ENCODE measurements at regions not wholly inside any gene's neighbourhood (a gene's known extent, or its start where the extent isn't known, plus 50 kb on each side); places are given as distances from the start of the nearest gene placed in this dataset.

DNA sequence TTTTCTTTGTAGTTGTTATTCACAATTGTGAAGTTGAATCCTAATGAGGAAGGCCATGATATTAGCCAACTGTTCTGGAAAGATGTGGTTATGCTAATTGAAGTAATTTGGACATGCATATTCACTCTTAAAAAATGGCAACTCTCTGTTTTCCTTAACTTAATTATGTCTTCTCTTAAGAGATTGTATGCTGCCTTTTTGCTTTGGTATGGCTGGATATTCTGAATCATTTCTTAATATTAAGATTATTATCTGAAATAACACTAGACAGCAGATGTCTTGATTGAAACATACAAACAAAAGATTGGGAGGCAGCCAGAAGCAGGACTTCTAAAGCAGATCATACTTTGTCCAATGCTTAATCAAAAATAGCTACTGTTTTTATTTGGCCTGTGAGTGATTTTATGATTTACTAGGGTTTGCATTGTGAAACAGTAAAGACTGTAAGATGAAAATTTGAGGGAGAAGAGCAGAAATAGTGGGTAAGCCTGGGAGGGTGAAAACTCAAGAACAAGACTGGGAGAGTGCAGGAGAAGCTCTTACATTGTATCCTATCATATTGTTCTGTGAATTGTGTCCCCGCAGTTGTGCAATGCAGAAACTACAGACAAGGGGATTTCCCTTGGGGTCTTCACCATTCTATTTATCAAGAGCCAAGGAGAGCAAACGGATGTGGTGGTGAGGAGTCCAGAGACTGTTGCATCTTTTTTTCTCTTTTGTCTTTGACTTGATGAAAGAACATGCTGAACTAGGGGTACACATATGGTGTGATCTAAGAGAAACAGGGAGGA, 554.8 kb downstream of the TUSC7 start:
- no peak overlapping the region for H4K91ac ChIP-seq (replicated peaks; ENCODE audit: insufficient read length, low read length)
- no peak overlapping the region for H3K4me2 ChIP-seq (ENCODE audit: insufficient read depth in 1 of 2, low read depth in 2 of 2, low read length in 2 of 2)
- no peak overlapping the region for H2BK12ac ChIP-seq (ENCODE audit: low read depth, low read length)
- no peak overlapping the region for H2BK20ac ChIP-seq (ENCODE audit: low read length)
- no peaks in the 10 kb centered on the region for H4K20me1 ChIP-seq (replicated peaks in 1 of 2; ENCODE audit: control insufficient read depth in 1 of 2, insufficient read depth in 2 of 2, low read length in 2 of 2)
- ChIA-PET CTCF (ENCODE audit: partially characterized antibody) (no interaction called here), POLR2A (ENCODE audit: partially characterized antibody) (no interaction called here)
- H3K9ac ChIP-seq (replicated peaks in 1 of 4; ENCODE audit: extremely low read depth in 1 of 4, low read depth in 3 of 4, low read length in 3 of 4): no peak overlapping the region
- H3K4me1 ChIP-seq (replicated peaks in 1 of 4; ENCODE audit: control insufficient read depth in 3 of 4, insufficient read depth in 4 of 4, low read length in 3 of 4): no peaks in the 10 kb centered on the region
- no peak overlapping the region for H3K4ac ChIP-seq (replicated peaks; ENCODE audit: insufficient read length, low read depth, low read length)
- no peaks in the 10 kb centered on the region for H3K79me1 ChIP-seq (ENCODE audit: low read depth, low read length)
- WGBS, 2 experiments (ENCODE audit: extremely low coverage in 1 of 2, insufficient coverage in 1 of 2, insufficient read length in 1 of 2, insufficient replicate concordance in 2 of 2, low coverage in 1 of 2, low lambda C conversion rate in 2 of 2, missing lambda C conversion rate in 1 of 2): 100% methylated on average over 2 of the region's 2 CpGs; no CpG with 5 or more reads in 1 of the 2 experiments
- no peak for DNase-seq (ENCODE audit: low read depth in 1 of 2, low spot score in 2 of 2)
- H2BK120ac ChIP-seq (replicated peaks; ENCODE audit: low read depth, low read length): no peak overlapping the region
- no peak overlapping the region for H3K4me3 ChIP-seq (ENCODE audit: extremely low read depth in 1 of 4, insufficient read depth in 2 of 4, low read depth in 3 of 4, low read length in 4 of 4)
- no peak overlapping the region for H2BK15ac ChIP-seq (ENCODE audit: low read length)
- no peak overlapping the region for H3K14ac ChIP-seq (ENCODE audit: insufficient read length)
- no peak for FAIRE-seq
- no peak overlapping the region for H4K5ac ChIP-seq (ENCODE audit: insufficient read length, low read depth, low read length)
- no peak overlapping the region for H3K56ac ChIP-seq (replicated peaks; ENCODE audit: insufficient read length, low read depth, low read length)
- no peaks in the 10 kb centered on the region for H3K36me3 ChIP-seq (ENCODE audit: control insufficient read depth in 2 of 4, insufficient read depth in 4 of 4, low read length in 3 of 4)
- no peaks in the 10 kb centered on the region for H3K27me3 ChIP-seq (replicated peaks in 1 of 4; ENCODE audit: control insufficient read depth in 3 of 4, extremely low read depth in 1 of 4, insufficient read depth in 3 of 4, low read length in 3 of 4)
- H3K18ac ChIP-seq (ENCODE audit: extremely low read depth, low read length): no peak overlapping the region
- H3K79me2 ChIP-seq (ENCODE audit: control insufficient read depth in 1 of 2, insufficient read depth in 2 of 2, low read length in 2 of 2): no peaks in the 10 kb centered on the region
- no peak overlapping the region for H3K23ac ChIP-seq (ENCODE audit: insufficient read length)
- H3K27ac ChIP-seq (ENCODE audit: low read depth, low read length): no peak overlapping the region
- H3K9me3 ChIP-seq (ENCODE audit: insufficient read depth in 2 of 2, low read depth in 1 of 2, low read length in 1 of 2): no peaks in the 10 kb centered on the region
- no peak overlapping the region for H4K8ac ChIP-seq (ENCODE audit: extremely low read depth, insufficient read depth, low read length)
- H2BK5ac ChIP-seq (ENCODE audit: low read depth, low read length): no peak overlapping the region
- H2AK5ac ChIP-seq (ENCODE audit: low read depth, low read length): no peak overlapping the region
- H2AFZ ChIP-seq (ENCODE audit: low read length): no peak overlapping the region
- H3K23me2 ChIP-seq (ENCODE audit: low read depth, low read length): no peaks in the 10 kb centered on the region
- TF ChIP-seq POLR2A (IDR thresholded peaks at IDR 0.05; ENCODE audit: control extremely low read depth in 1 of 2, low read depth in 2 of 2, low read length in 2 of 2) (no peak), RAD21 (IDR thresholded peaks at IDR 0.05 in 1 of 2, conservative IDR thresholded peaks at IDR 0.05 in 1 of 2; ENCODE audit: low read depth in 2 of 2, low read length in 2 of 2) (no peak), ASH2L (IDR thresholded peaks at IDR 0.05; ENCODE audit: low read length) (no peak), EZH2 (IDR thresholded peaks at IDR 0.05; ENCODE audit: low read depth, low read length, severe bottlenecking) (no peak), SP1 (IDR thresholded peaks at IDR 0.05; ENCODE audit: low read depth, low read length) (no peak), HDAC6 (IDR thresholded peaks at IDR 0.05; ENCODE audit: low read depth, low read length) (no peak), BACH1 (IDR thresholded peaks at IDR 0.05; ENCODE audit: low read length) (no peak), JUN (IDR thresholded peaks at IDR 0.05; ENCODE audit: low read depth, low read length) (no peak), SRF (IDR thresholded peaks at IDR 0.05; ENCODE audit: low read depth, low read length) (no peak), CEBPB (IDR thresholded peaks at IDR 0.05; ENCODE audit: low read depth, low read length) (no peak), SP2 (IDR thresholded peaks at IDR 0.05; ENCODE audit: low read length) (no peak), RXRA (IDR thresholded peaks at IDR 0.05; ENCODE audit: insufficient read depth, low read depth, low read length) (no peak), KDM1A (IDR thresholded peaks at IDR 0.05; ENCODE audit: borderline replicate concordance, low read length) (no peak)
- TF ChIP-seq, protein P1, sequence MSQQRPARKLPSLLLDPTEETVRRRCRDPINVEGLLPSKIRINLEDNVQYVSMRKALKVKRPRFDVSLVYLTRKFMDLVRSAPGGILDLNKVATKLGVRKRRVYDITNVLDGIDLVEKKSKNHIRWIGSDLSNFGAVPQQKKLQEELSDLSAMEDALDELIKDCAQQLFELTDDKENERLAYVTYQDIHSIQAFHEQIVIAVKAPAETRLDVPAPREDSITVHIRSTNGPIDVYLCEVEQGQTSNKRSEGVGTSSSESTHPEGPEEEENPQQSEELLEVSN (IDR thresholded peaks at IDR 0.05): no peak
